A673 (cell line): ENCODE measurements at regions not wholly inside any gene's neighbourhood (a gene's known extent, or its start where the extent isn't known, plus 50 kb on each side); places are given as distances from the start of the nearest gene placed in this dataset.

Experiments used
- CTCF ChIP-seq: fragments of 300-800, 200-600 bp; sonication (generic); conservative IDR thresholded peaks from 2 replicates; pipeline ENCODE4 v1.5.1; 2017; ENCODE audit warnings: low read depth, mild to moderate bottlenecking, antibody characterized with exemption, low read length, moderate library complexity, mixed read lengths
- EZH2 ChIP-seq: fragments of 200-600 bp; sonication (generic); IDR thresholded peaks from 2 replicates; pipeline ENCODE4 v1.6.1; 2017; ENCODE audit warnings: borderline replicate concordance, low read depth, mild to moderate bottlenecking, mixed read lengths, antibody characterized with exemption, low read length; ENCODE audit not compliant: poor library complexity, severe bottlenecking

- TF ChIP-seq CTCF (no peak), EZH2 (no peak)
Observed at GRCh38 chr2:228426502-228427216, 245.2 kb upstream of the SPHKAP start.
